HG02571 (cell line): ENCODE measurements at regions not wholly inside any gene's neighbourhood (a gene's known extent, or its start where the extent isn't known, plus 50 kb on each side); places are given as distances from the start of the nearest gene placed in this dataset.

Experiments
- ATAC-seq: cut with Tn5 transposase; IDR thresholded peaks from one replicate; pipeline ENCODE4 v1.9.1; 2021; ENCODE audit warnings: mild to moderate bottlenecking, moderate library complexity; ENCODE audit not compliant: unreplicated experiment

GRCh38 chr6:44050872-44051505 is 76.3 kb downstream of the MRPL14 start:
- ATAC-seq = no peak

- no peak for ATAC-seq
Observed at GRCh38 chr6:44049989-44050871, 77.0 kb downstream of the MRPL14 start.

- ATAC-seq = no peak
Observed at GRCh38 chr6:44049163-44049988, 77.9 kb downstream of the MRPL14 start.

- no peak for ATAC-seq
Observed at GRCh38 chr6:44048277-44048676, 79.0 kb downstream of the MRPL14 start.

- no peak for ATAC-seq
Observed at GRCh38 chr6:44047801-44048200, 79.5 kb downstream of the MRPL14 start.

GRCh38 chr6:44047179-44047546 is 80.1 kb downstream of the MRPL14 start:
- ATAC-seq = no peak

GRCh38 chr6:44046516-44047178 is 80.6 kb downstream of the MRPL14 start:
- no peak for ATAC-seq

GRCh38 chr6:44045672-44046015 is 81.6 kb downstream of the MRPL14 start:
- ATAC-seq = no peak

- no peak for ATAC-seq
Observed at GRCh38 chr6:44044940-44045671, 82.1 kb downstream of the MRPL14 start.

- no peak for ATAC-seq
Observed at GRCh38 chr6:44044154-44044539, 83.1 kb downstream of the MRPL14 start.

GRCh38 chr6:44043479-44044153 is 83.6 kb downstream of the MRPL14 start:
- ATAC-seq = no peak

- no peak for ATAC-seq
Observed at GRCh38 chr6:44042989-44043478, 84.2 kb downstream of the MRPL14 start.

- no peak for ATAC-seq
Observed at GRCh38 chr6:44042261-44042988, 84.8 kb downstream of the MRPL14 start.

- no peak for ATAC-seq
Observed at GRCh38 chr6:44041461-44042260, 85.6 kb downstream of the MRPL14 start.

GRCh38 chr6:44040786-44041185 is 86.5 kb downstream of the MRPL14 start:
- ATAC-seq = no peak

- no peak for ATAC-seq
Observed at GRCh38 chr6:44039839-44040350, 87.4 kb downstream of the MRPL14 start.

GRCh38 chr6:44039191-44039719 is 88.0 kb downstream of the MRPL14 start:
- ATAC-seq = no peak
